Fibroblast of pulmonary artery (primary cell): ENCODE measurements at regions not wholly inside any gene's neighbourhood (a gene's known extent, or its start where the extent isn't known, plus 50 kb on each side); places are given as distances from the start of the nearest gene placed in this dataset.
"Not testable (repeated sequence)": the region's sequence is repeated elsewhere in the genome, so short reads cannot be mapped to it uniquely, and the experiment has no call there.

Source experiments
- DNase-seq: peaks from one replicate; pipeline ENCODE4 v3.0.0-alpha.2; 2010; ENCODE audit warnings: low read depth
- H3K4me3 ChIP-seq: replicated peaks from 2 replicates; pipeline ENCODE4 v1.5.1; 2011; ENCODE audit warnings: low read depth, mild to moderate bottlenecking, control low read depth, low read length, moderate library complexity
- CTCF ChIP-seq: IDR thresholded peaks from 2 replicates; pipeline ENCODE4 v1.5.1; 2011; ENCODE audit warnings: mild to moderate bottlenecking, control low read depth, low read length, inconsistent platforms; ENCODE audit errors: missing control alignments

GRCh38 chr2:176567361-176567760 lies 298.1 kb downstream of the MTX2 start:
- no peak for DNase-seq
- no peak overlapping the region for H3K4me3 ChIP-seq
- no peak for TF ChIP-seq CTCF

- DNase-seq, result no peak
- TF ChIP-seq CTCF, result no peak
- H3K4me3 ChIP-seq, result no peak overlapping the region
Observed at GRCh38 chr2:176569574-176569973, 300.3 kb downstream of the MTX2 start.

GRCh38 chr2:176573612-176574483 lies 304.6 kb downstream of the MTX2 start:
- H3K4me3 ChIP-seq, result no peak overlapping the region
- TF ChIP-seq CTCF, result no peak
- no peak for DNase-seq

GRCh38 chr2:176574484-176575236 lies 305.4 kb downstream of the MTX2 start:
- TF ChIP-seq CTCF, result no peak
- DNase-seq, result no peak
- H3K4me3 ChIP-seq, result no peak overlapping the region

GRCh38 chr2:176575237-176575744 lies 306.0 kb downstream of the MTX2 start:
- no peak for TF ChIP-seq CTCF
- no peak overlapping the region for H3K4me3 ChIP-seq
- no peak for DNase-seq

- no peak for TF ChIP-seq CTCF
- no peak overlapping the region for H3K4me3 ChIP-seq
Observed at GRCh38 chr2:176577054-176577453, 307.8 kb downstream of the MTX2 start.

GRCh38 chr2:176578292-176578691 lies 309.1 kb downstream of the MTX2 start:
- DNase-seq, H3K4me3 ChIP-seq: not testable (repeated sequence)

More at GRCh38 chr2:176577054-176577453, 307.8 kb downstream of the MTX2 start:
- DNase-seq, result no peak
